ENCODE measurements at regions not wholly inside any gene's neighbourhood (a gene's known extent, or its start where the extent isn't known, plus 50 kb on each side); places are given as distances from the start of the nearest gene placed in this dataset.

DNA sequence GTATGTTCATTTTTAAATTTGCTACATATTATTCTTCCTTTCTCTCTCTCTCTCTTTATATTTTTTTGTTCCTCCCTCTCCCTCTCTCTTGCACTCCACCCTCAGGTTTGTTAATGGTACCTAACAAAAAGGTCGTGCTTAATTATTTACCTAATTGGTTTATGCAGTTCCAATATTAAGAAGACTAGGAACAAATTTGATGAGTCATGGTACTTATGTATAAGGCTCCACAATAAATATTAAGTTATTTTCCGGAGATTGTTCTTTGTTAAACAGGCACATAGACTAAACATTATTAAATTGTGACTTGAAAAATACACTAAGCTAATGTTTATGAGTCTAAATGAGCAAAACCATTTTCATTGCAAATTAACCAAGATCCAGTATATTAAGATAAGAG, 1200.8 kb upstream of the ALCAM start:
- no peaks in the 10 kb centered on the region for H3K79me2 ChIP-seq (ENCODE audit: low read length)
- H3F3A ChIP-seq (ENCODE audit: insufficient read depth, low read length) = no peaks in the 10 kb centered on the region
- no peaks in the 10 kb centered on the region for H3K27me3 ChIP-seq (replicated peaks; ENCODE audit: insufficient read depth, low read length)
- H3K27ac ChIP-seq (ENCODE audit: low read length) = no peak overlapping the region
- H3K9me3 ChIP-seq (replicated peaks; ENCODE audit: insufficient read depth, low read length) = no peaks in the 10 kb centered on the region
- TF ChIP-seq EZH2phosphoT487 (IDR thresholded peaks at IDR 0.05; ENCODE audit: low read length) (no peak), EZH2 (optimal IDR thresholded peaks at IDR 0.05; ENCODE audit: low read depth, low read length) (no peak)
- TF ChIP-seq, protein P1, sequence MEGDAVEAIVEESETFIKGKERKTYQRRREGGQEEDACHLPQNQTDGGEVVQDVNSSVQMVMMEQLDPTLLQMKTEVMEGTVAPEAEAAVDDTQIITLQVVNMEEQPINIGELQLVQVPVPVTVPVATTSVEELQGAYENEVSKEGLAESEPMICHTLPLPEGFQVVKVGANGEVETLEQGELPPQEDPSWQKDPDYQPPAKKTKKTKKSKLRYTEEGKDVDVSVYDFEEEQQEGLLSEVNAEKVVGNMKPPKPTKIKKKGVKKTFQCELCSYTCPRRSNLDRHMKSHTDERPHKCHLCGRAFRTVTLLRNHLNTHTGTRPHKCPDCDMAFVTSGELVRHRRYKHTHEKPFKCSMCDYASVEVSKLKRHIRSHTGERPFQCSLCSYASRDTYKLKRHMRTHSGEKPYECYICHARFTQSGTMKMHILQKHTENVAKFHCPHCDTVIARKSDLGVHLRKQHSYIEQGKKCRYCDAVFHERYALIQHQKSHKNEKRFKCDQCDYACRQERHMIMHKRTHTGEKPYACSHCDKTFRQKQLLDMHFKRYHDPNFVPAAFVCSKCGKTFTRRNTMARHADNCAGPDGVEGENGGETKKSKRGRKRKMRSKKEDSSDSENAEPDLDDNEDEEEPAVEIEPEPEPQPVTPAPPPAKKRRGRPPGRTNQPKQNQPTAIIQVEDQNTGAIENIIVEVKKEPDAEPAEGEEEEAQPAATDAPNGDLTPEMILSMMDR (IDR thresholded peaks at IDR 0.05; ENCODE audit: low read length) = no peak
- H3K4me2 ChIP-seq (ENCODE audit: low read depth, low read length) = no peak overlapping the region
- no peak overlapping the region for H3K9ac ChIP-seq (ENCODE audit: low read length)
- H2AFZ ChIP-seq (ENCODE audit: low read length) = no peak overlapping the region
- H3K9me2 ChIP-seq (replicated peaks; ENCODE audit: insufficient read depth, low read length) = no peaks in the 10 kb centered on the region
- no peaks in the 10 kb centered on the region for H3K4me1 ChIP-seq (ENCODE audit: low read length)
- H3K4me3 ChIP-seq (ENCODE audit: low read length) = no peak overlapping the region
- no peak for DNase-seq
- no peaks in the 10 kb centered on the region for H3K36me3 ChIP-seq (replicated peaks; ENCODE audit: insufficient read depth, low read length)
- no peaks in the 10 kb centered on the region for H4K20me1 ChIP-seq (ENCODE audit: insufficient read depth, low read length)

DNA sequence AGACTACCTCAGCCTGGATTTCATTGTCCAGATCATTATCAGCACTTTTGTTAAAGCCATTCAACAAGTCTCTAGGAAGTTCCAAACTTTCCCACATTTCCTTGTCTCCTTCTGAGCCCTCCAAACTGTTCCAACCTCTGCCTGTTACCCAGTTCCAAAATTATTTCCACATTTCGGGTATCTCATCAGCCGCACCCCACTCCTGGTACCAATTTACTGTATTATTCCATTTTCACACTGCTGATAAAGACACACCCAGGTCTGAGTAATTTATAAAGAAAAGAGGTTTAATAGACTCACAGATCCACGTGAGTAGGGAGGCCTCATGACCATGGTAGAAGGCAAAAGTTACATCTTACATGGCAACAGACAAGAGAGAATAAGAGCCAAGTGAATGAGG, 1198.3 kb upstream of the ALCAM start:
- no peaks in the 10 kb centered on the region for H3K9me2 ChIP-seq (replicated peaks; ENCODE audit: insufficient read depth, low read length)
- H3K79me2 ChIP-seq (ENCODE audit: low read length) = no peaks in the 10 kb centered on the region
- no peaks in the 10 kb centered on the region for H3K27me3 ChIP-seq (replicated peaks; ENCODE audit: insufficient read depth, low read length)
- H3K4me3 ChIP-seq (ENCODE audit: low read length) = no peak overlapping the region
- H3K9me3 ChIP-seq (replicated peaks; ENCODE audit: insufficient read depth, low read length) = no peaks in the 10 kb centered on the region
- no peaks in the 10 kb centered on the region for H4K20me1 ChIP-seq (ENCODE audit: insufficient read depth, low read length)
- no peaks in the 10 kb centered on the region for H3F3A ChIP-seq (ENCODE audit: insufficient read depth, low read length)
- H2AFZ ChIP-seq (ENCODE audit: low read length) = no peak overlapping the region
- no peaks in the 10 kb centered on the region for H3K4me1 ChIP-seq (ENCODE audit: low read length)
- H3K4me2 ChIP-seq (ENCODE audit: low read depth, low read length) = no peak overlapping the region
- no peak for DNase-seq
- no peak overlapping the region for H3K9ac ChIP-seq (ENCODE audit: low read length)
- TF ChIP-seq, protein P1 (IDR thresholded peaks at IDR 0.05; ENCODE audit: low read length) = no peak
- TF ChIP-seq EZH2phosphoT487 (IDR thresholded peaks at IDR 0.05; ENCODE audit: low read length) (no peak), EZH2 (optimal IDR thresholded peaks at IDR 0.05; ENCODE audit: low read depth, low read length) (no peak)
- H3K36me3 ChIP-seq (replicated peaks; ENCODE audit: insufficient read depth, low read length) = no peaks in the 10 kb centered on the region
- no peak overlapping the region for H3K27ac ChIP-seq (ENCODE audit: low read length)

DNA sequence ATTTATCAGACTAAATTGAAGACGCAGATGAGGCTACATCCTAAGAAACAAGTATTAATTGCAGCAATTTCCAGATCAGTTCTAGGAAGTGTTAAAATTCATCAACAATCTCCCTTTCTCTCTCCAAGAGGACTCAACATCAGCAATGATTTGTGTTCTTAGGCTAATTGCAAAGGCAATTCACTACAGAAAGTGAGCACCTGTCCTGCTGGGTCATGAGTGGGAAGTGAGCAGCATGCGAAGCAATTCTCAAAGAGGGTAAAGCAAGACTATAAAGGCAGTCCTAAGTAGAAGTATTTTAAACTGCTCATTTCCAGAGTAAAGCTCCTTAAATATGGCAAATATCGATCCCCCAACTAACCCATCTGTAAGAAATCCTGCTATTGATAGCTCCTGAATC, 1191.0 kb upstream of the ALCAM start:
- no peak overlapping the region for H3K9ac ChIP-seq (ENCODE audit: low read length)
- H4K20me1 ChIP-seq (ENCODE audit: insufficient read depth, low read length) = no peaks in the 10 kb centered on the region
- no peaks in the 10 kb centered on the region for H3K27me3 ChIP-seq (replicated peaks; ENCODE audit: insufficient read depth, low read length)
- TF ChIP-seq EZH2 (optimal IDR thresholded peaks at IDR 0.05; ENCODE audit: low read depth, low read length) (no peak), EZH2phosphoT487 (IDR thresholded peaks at IDR 0.05; ENCODE audit: low read length) (no peak)
- TF ChIP-seq, protein P1 (IDR thresholded peaks at IDR 0.05; ENCODE audit: low read length) = no peak
- no peak overlapping the region for H3K4me2 ChIP-seq (ENCODE audit: low read depth, low read length)
- H3K36me3 ChIP-seq (replicated peaks; ENCODE audit: insufficient read depth, low read length) = no peaks in the 10 kb centered on the region
- H3K9me2 ChIP-seq (replicated peaks; ENCODE audit: insufficient read depth, low read length) = no peaks in the 10 kb centered on the region
- H2AFZ ChIP-seq (ENCODE audit: low read length) = no peak overlapping the region
- H3K4me3 ChIP-seq (ENCODE audit: low read length) = no peak overlapping the region
- no peaks in the 10 kb centered on the region for H3F3A ChIP-seq (ENCODE audit: insufficient read depth, low read length)
- DNase-seq = no peak
- H3K9me3 ChIP-seq (replicated peaks; ENCODE audit: insufficient read depth, low read length) = no peaks in the 10 kb centered on the region
- no peaks in the 10 kb centered on the region for H3K4me1 ChIP-seq (ENCODE audit: low read length)
- H3K27ac ChIP-seq (ENCODE audit: low read length) = no peak overlapping the region
- no peaks in the 10 kb centered on the region for H3K79me2 ChIP-seq (ENCODE audit: low read length)

All from MM.1S (cell line).